Kidney (tissue), 13 donors: ENCODE measurements at regions not wholly inside any gene's neighbourhood (a gene's known extent, or its start where the extent isn't known, plus 50 kb on each side); places are given as distances from the start of the nearest gene placed in this dataset.

Source experiments
- DNase-seq, 5 donors: peaks; one replicate each; pipeline ENCODE4 v3.0.0-alpha.2; 2013 to 2020
- FAIRE-seq: peaks from 2 replicates; lab custom pipeline; 2012; peaks lifted over from hg19 to GRCh38; lab: Jason Lieb, UNC
- H3K27ac ChIP-seq, 2 donors: one replicate each; pipeline ENCODE4 v1.7.0; 2013; ENCODE audit warnings: low read depth in 2 of 2, low read length in 2 of 2, inconsistent platforms in 1 of 2
- H3K27me3 ChIP-seq: one replicate; pipeline ENCODE4 v1.7.1; 2013; ENCODE audit warnings: low read length, inconsistent platforms; ENCODE audit not compliant: control insufficient read depth, insufficient read depth
- H3K36me3 ChIP-seq, 3 donors: one replicate each; pipeline versions ENCODE4 v1.7.0 to v1.7.1; 2013; ENCODE audit warnings: low read length in 3 of 3, control low read depth in 1 of 3, inconsistent platforms in 1 of 3; ENCODE audit not compliant: insufficient read depth in 3 of 3, control insufficient read depth in 2 of 3
- H3K4me1 ChIP-seq, 3 donors: one replicate each; pipeline versions ENCODE4 v1.7.0 to v1.7.1; 2013; ENCODE audit warnings: low read length in 3 of 3, inconsistent platforms in 1 of 3, low read depth in 1 of 3; ENCODE audit not compliant: control insufficient read depth in 2 of 3, insufficient read depth in 2 of 3
- H3K4me3 ChIP-seq, 3 donors: one replicate each; pipeline versions ENCODE4 v1.7.0 to v1.8.1; 2013; ENCODE audit warnings: low read length in 3 of 3, control low read depth in 1 of 3, inconsistent platforms in 1 of 3
- H3K9ac ChIP-seq, 3 donors: one replicate each; pipeline versions ENCODE4 v1.7.0 to v1.7.1; 2013; ENCODE audit warnings: low read length in 3 of 3, control low read depth in 1 of 3, inconsistent platforms in 1 of 3
- H3K9me3 ChIP-seq, 3 donors: one replicate each; pipeline versions ENCODE4 v1.7.0 to v1.7.1; 2013; ENCODE audit warnings: low read length in 3 of 3, control low read depth in 1 of 3, inconsistent platforms in 1 of 3; ENCODE audit not compliant: control insufficient read depth in 2 of 3, insufficient read depth in 1 of 3
- CTCF ChIP-seq: IDR thresholded peaks from 3 replicates; pipeline ENCODE4 v1.5.1; 2012; ENCODE audit warnings: mild to moderate bottlenecking, moderate library complexity, borderline replicate concordance; ENCODE audit not compliant: insufficient read depth; ENCODE audit errors: extremely low read depth
- intact Hi-C: fragments of 100-400 bp; cut with DNase I; formaldehyde crosslinking; loops from one replicate; pipeline ENCODE4 v1.11.1; 2022
- donor health status: control.
- donor health status: control.
- donor health status: control.
- donor health status: control.
- donor health status: control.
- donor health status: DM: yes; HTN: yes; CAD: no.
- donor health status: Normal renal cell carcinoma (clear cell type).

GRCh38 chr1:223036479-223036845 is 106.6 kb downstream of the TLR5 start:
- H3K9me3 ChIP-seq = no peaks in the 10 kb centered on the region
- H3K36me3 ChIP-seq = no peaks in the 10 kb centered on the region
- DNase-seq = no peak
- intact Hi-C loops = no loop called here
- no peak for TF ChIP-seq CTCF
- H3K27ac ChIP-seq = no peak overlapping the region
- no peak overlapping the region for H3K4me3 ChIP-seq
- no peak for FAIRE-seq
- no peak overlapping the region for H3K9ac ChIP-seq
- no peaks in the 10 kb centered on the region for H3K27me3 ChIP-seq
- no peaks in the 10 kb centered on the region for H3K4me1 ChIP-seq

DNA sequence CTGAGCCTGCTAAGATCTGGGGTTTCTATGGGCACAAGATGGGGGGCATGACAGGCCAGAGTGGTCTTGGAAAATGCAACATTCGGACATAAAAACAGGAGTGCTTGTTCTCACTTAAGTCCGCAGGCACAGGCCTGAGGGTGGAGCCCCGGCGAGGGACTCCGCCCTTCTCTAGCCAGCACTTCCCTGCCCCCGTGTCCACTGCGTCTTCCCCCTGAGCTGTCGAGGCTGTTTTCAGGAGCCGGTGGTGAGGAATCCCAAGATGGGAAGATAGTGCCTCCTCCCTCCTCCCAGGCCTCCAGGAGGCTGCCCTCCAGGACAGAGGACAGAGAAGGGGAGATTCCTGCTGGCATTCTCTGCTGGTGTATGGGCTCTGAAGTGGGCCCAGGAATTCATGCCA is 105.2 kb downstream of the TLR5 start:
- TF ChIP-seq CTCF = no peak
- Histone ChIP-seq H3K4me3 (no peak overlapping the region), H3K36me3 (no peaks in the 10 kb centered on the region), H3K9ac (no peak overlapping the region), H3K4me1 (no peaks in the 10 kb centered on the region), H3K9me3 (no peaks in the 10 kb centered on the region), H3K27ac (no peak overlapping the region), H3K27me3 (no peaks in the 10 kb centered on the region)
- no peak for DNase-seq
- FAIRE-seq = no peak
- intact Hi-C loops = no loop called here

DNA sequence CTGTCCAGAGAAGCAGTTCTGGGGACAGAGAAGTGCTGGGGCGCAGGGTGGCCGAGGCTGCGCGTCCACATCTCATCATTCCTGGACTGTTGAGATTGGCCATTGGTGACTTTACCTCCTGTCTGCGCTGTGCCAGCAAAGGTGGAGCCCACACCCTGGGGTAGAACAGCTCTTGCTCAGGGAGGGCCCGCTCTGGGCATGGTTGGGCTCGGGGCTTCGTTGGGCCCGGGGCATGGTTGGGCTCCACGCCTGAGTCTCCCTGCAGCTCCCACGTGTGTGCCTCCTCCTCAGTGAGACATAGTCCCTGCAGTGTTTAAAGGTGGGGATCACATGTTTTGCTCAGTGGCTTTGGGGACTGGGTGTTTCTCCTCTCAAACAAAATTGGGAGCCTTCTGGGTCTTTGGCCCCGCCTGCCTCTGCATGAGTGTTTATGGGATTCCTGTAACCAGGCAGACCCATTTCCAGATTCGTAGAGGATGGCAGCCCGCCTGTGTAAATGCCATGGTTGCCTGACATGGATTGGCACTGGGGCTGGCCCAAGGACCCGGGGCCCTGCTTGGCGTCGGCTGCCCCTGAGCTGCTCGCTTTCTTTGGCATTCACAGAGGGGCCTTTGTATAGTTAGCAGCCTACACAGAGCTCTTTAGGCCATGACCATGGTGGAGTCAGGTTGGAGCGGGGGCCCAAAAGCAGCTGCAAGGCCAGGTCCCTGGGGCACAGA is 104.6 kb downstream of the TLR5 start:
- intact Hi-C loops = no loop called here
- TF ChIP-seq CTCF = no peak
- FAIRE-seq (no peak), DNase-seq (no peak)
- no peaks in the 10 kb centered on the region for H3K27me3 ChIP-seq
- H3K36me3 ChIP-seq = no peaks in the 10 kb centered on the region
- H3K4me1 ChIP-seq = no peaks in the 10 kb centered on the region
- no peak overlapping the region for H3K27ac ChIP-seq
- no peaks in the 10 kb centered on the region for H3K9me3 ChIP-seq
- H3K4me3 ChIP-seq = no peak overlapping the region
- H3K9ac ChIP-seq = no peak overlapping the region

GRCh38 chr1:223039990-223040389 is 103.1 kb downstream of the TLR5 start:
- Histone ChIP-seq H3K27ac (no peak overlapping the region), H3K9ac (no peak overlapping the region), H3K36me3 (no peaks in the 10 kb centered on the region), H3K4me3 (no peak overlapping the region), H3K9me3 (no peaks in the 10 kb centered on the region), H3K27me3 (no peaks in the 10 kb centered on the region), H3K4me1 (no peaks in the 10 kb centered on the region)
- intact Hi-C loops = no loop called here
- no peak for DNase-seq
- FAIRE-seq = no peak
- no peak for TF ChIP-seq CTCF
